ENCODE measurements at regions not wholly inside any gene's neighbourhood (a gene's known extent, or its start where the extent isn't known, plus 50 kb on each side); places are given as distances from the start of the nearest gene placed in this dataset.

DNA sequence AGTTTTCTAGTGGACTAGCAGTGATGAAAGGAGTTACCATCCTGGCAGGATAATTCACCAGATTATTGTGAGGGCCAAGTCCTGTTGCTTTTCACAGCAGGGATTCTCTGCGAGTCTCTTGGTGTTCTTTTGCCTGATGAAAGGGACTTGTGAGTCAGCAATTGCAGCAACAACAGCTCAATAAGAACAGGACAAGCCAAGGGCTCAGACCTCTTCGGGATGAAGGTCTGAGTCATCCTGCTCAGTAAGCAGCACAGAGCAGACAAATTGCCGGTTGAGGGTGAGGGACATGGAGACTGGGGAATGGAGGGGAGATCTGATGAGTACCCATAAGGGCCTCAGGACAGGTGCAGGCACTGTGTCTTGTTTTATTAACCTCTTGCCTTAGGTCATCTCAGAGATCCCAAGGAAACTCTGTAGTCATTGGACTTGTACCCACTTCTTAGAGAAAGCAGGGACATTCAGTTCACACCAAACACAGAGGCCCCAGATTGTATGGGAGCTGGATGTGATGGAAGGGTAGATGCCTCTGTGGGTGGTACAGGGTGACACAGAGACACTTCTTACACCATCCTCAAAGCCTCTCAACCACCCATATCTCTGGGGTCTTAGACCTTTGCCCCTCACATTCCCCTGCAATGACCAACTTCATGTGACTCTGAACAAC, 173.8 kb upstream of the TLE3 start:
- Histone ChIP-seq H3K4me2 (no peak overlapping the region), H3K4me1 (ENCODE audit: insufficient read depth) (peaks cover 11% of the 10 kb centered on the region), H3K9me2 (replicated peaks; ENCODE audit: insufficient read depth) (no peaks in the 10 kb centered on the region), H3K79me2 (no peaks in the 10 kb centered on the region), H3K36me3 (replicated peaks; ENCODE audit: insufficient read depth, low read depth) (no peaks in the 10 kb centered on the region), H3K27ac (no peak overlapping the region), H4K20me1 (ENCODE audit: insufficient read depth, poor library complexity, severe bottlenecking) (no peaks in the 10 kb centered on the region), H3K27me3 (no peaks in the 10 kb centered on the region), H2AFZ (no peak overlapping the region), H3K9me3 (ENCODE audit: low read depth) (no peaks in the 10 kb centered on the region), H3K4me3 (no peak overlapping the region)
- 26% methylated on average over 3 of the region's 3 CpGs for WGBS (ENCODE audit: low lambda C conversion rate, missing lambda C conversion rate)
- TF ChIP-seq EZH2phosphoT487 (IDR thresholded peaks at IDR 0.05; ENCODE audit: low read depth, severe bottlenecking, unreplicated experiment), result no peak
- no peak for TF ChIP-seq EZH2 (IDR thresholded peaks at IDR 0.05; ENCODE audit: borderline replicate concordance)
- TF ChIP-seq, protein P1, sequence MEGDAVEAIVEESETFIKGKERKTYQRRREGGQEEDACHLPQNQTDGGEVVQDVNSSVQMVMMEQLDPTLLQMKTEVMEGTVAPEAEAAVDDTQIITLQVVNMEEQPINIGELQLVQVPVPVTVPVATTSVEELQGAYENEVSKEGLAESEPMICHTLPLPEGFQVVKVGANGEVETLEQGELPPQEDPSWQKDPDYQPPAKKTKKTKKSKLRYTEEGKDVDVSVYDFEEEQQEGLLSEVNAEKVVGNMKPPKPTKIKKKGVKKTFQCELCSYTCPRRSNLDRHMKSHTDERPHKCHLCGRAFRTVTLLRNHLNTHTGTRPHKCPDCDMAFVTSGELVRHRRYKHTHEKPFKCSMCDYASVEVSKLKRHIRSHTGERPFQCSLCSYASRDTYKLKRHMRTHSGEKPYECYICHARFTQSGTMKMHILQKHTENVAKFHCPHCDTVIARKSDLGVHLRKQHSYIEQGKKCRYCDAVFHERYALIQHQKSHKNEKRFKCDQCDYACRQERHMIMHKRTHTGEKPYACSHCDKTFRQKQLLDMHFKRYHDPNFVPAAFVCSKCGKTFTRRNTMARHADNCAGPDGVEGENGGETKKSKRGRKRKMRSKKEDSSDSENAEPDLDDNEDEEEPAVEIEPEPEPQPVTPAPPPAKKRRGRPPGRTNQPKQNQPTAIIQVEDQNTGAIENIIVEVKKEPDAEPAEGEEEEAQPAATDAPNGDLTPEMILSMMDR (IDR thresholded peaks at IDR 0.05; ENCODE audit: poor library complexity), result no peak
- peak; percentile 81 for DNase-seq (ENCODE audit: low spot score)

GRCh38 chr15:70270752-70271111, 173.0 kb upstream of the TLE3 start:
- Histone ChIP-seq H3K4me3 (no peak overlapping the region), H4K20me1 (ENCODE audit: insufficient read depth, poor library complexity, severe bottlenecking) (no peaks in the 10 kb centered on the region), H3K4me1 (ENCODE audit: insufficient read depth) (peaks cover 11% of the 10 kb centered on the region), H3K9me3 (ENCODE audit: low read depth) (no peaks in the 10 kb centered on the region), H3K9me2 (replicated peaks; ENCODE audit: insufficient read depth) (no peaks in the 10 kb centered on the region), H3K27me3 (no peaks in the 10 kb centered on the region), H3K36me3 (replicated peaks; ENCODE audit: insufficient read depth, low read depth) (no peaks in the 10 kb centered on the region), H3K4me2 (no peak overlapping the region), H3K27ac (no peak overlapping the region), H3K79me2 (no peaks in the 10 kb centered on the region), H2AFZ (no peak overlapping the region)
- WGBS (ENCODE audit: low lambda C conversion rate, missing lambda C conversion rate), result 91% methylated on average over 8 of the region's 8 CpGs
- TF ChIP-seq EZH2 (IDR thresholded peaks at IDR 0.05; ENCODE audit: borderline replicate concordance) (no peak), EZH2phosphoT487 (IDR thresholded peaks at IDR 0.05; ENCODE audit: low read depth, severe bottlenecking, unreplicated experiment) (no peak)
- TF ChIP-seq, protein P1 (IDR thresholded peaks at IDR 0.05; ENCODE audit: poor library complexity), result no peak
- no peak for DNase-seq (ENCODE audit: low spot score)

GRCh38 chr15:70269991-70270751, 172.5 kb upstream of the TLE3 start:
- H3K27ac ChIP-seq, result no peak overlapping the region
- no peak overlapping the region for H3K4me2 ChIP-seq
- no peaks in the 10 kb centered on the region for H3K27me3 ChIP-seq
- H3K9me3 ChIP-seq (ENCODE audit: low read depth), result no peaks in the 10 kb centered on the region
- WGBS (ENCODE audit: low lambda C conversion rate, missing lambda C conversion rate), result 81% methylated on average over 10 of the region's 10 CpGs
- no peak for DNase-seq (ENCODE audit: low spot score)
- no peaks in the 10 kb centered on the region for H3K9me2 ChIP-seq (replicated peaks; ENCODE audit: insufficient read depth)
- H4K20me1 ChIP-seq (ENCODE audit: insufficient read depth, poor library complexity, severe bottlenecking), result no peaks in the 10 kb centered on the region
- no peaks in the 10 kb centered on the region for H3K36me3 ChIP-seq (replicated peaks; ENCODE audit: insufficient read depth, low read depth)
- no peak overlapping the region for H2AFZ ChIP-seq
- H3K79me2 ChIP-seq, result no peaks in the 10 kb centered on the region
- peaks cover 11% of the 10 kb centered on the region for H3K4me1 ChIP-seq (ENCODE audit: insufficient read depth)
- TF ChIP-seq EZH2phosphoT487 (IDR thresholded peaks at IDR 0.05; ENCODE audit: low read depth, severe bottlenecking, unreplicated experiment) (no peak), EZH2 (IDR thresholded peaks at IDR 0.05; ENCODE audit: borderline replicate concordance) (no peak)
- TF ChIP-seq, protein P1 (IDR thresholded peaks at IDR 0.05; ENCODE audit: poor library complexity), result no peak
- H3K4me3 ChIP-seq, result no peak overlapping the region

All from hepatocyte (in vitro differentiated cells).